ENCODE measurements at regions not wholly inside any gene's neighbourhood (a gene's known extent, or its start where the extent isn't known, plus 50 kb on each side); places are given as distances from the start of the nearest gene placed in this dataset.

GRCh38 chr2:65881592-65881991, 449.2 kb upstream of the SPRED2 start:
- no peak for DNase-seq

- no peak for DNase-seq
These were observed 448.0 kb upstream of the SPRED2 start for GRCh38 chr2:65880436-65880835.

DNA sequence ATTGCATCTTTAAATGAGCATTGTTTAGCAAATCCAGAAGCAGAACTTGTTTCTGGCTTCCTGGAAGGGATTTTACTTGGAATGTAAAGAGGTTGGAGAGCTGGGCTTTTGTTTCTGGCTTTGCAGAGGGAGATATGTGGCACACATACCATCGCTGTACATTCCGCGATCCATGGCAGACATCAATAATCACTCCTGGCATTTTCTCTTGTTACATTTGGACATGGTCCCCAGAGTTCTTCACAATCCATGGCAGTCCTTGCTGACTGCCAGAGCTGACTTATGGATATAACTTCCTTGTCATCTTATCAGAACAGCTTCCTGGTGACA, 445.6 kb upstream of the SPRED2 start:
- no peak for DNase-seq

GRCh38 chr2:65877331-65878010, 445.1 kb upstream of the SPRED2 start:
- no peak for DNase-seq

- DNase-seq = no peak
These were observed 443.7 kb upstream of the SPRED2 start for GRCh38 chr2:65876114-65876513.

DNA sequence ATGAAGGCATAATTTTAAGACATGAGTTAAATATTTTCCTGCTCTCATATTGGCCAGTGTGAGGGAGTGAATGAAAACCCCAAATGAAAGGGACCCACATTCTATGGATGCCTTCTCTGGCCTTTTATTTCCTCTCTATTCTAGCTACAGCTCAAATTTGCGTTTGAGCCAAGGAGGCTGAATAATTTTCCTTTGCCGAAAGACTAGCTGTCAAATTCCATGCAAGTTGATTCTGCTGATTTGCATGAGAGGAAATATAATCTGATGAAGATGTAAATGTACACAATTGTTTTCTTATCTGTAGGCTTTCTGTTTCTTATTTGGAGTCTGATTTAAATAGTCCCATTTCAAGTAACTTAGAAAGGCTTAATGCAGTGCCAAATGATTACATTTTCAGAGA, 438.4 kb upstream of the SPRED2 start:
- DNase-seq = no peak

- no peak for DNase-seq
These were observed 436.9 kb upstream of the SPRED2 start for GRCh38 chr2:65869296-65869695.

DNA sequence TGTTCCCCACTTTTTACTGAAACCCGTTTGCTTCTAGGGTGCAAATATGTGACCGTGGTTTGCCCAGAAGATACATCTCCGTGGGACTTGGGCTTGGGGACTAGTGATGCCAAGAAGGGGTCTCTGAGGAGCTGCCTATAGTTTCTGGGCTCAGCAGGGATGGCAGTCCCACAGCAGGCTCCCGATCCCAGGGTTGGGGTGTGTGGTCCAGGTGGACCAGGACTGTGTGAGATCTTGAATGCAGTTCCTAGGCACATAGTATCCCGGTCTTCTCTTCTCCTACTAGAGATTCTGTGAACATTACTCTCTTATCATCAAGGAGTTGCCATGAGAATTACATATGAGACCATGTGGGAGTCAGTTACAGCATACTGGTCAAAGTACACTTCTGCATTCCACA, 435.8 kb upstream of the SPRED2 start:
- no peak for DNase-seq

- no peak for DNase-seq
These were observed 435.0 kb upstream of the SPRED2 start for GRCh38 chr2:65867446-65867845.

- DNase-seq = no peak
These were observed 433.7 kb upstream of the SPRED2 start for GRCh38 chr2:65866148-65866547.

- no peak for DNase-seq
These were observed 432.2 kb upstream of the SPRED2 start for GRCh38 chr2:65864619-65865018.

- DNase-seq = no peak
These were observed 431.3 kb upstream of the SPRED2 start for GRCh38 chr2:65863713-65864112.

GRCh38 chr2:65856928-65857327, 424.5 kb upstream of the SPRED2 start:
- no peak for DNase-seq

DNA sequence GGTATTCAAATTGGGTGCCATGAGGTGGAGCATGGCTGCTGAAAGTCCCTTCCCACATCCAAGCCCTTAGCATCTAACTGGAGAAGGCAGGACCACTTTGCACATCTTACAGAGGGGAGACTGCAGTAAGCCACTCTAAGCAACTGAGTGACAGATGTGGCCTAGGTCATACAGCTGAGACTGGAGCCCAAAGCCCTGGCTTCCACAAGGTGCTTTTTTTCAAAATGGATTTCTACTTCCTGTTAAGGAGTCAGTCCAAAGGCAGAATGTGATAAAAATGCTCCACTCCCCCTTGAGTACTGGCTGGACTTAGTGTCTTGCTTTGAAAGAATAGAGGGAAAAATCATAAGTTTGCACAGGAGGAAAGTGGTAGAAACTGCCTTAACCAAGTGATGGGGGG, 424.0 kb upstream of the SPRED2 start:
- no peak for DNase-seq

DNA sequence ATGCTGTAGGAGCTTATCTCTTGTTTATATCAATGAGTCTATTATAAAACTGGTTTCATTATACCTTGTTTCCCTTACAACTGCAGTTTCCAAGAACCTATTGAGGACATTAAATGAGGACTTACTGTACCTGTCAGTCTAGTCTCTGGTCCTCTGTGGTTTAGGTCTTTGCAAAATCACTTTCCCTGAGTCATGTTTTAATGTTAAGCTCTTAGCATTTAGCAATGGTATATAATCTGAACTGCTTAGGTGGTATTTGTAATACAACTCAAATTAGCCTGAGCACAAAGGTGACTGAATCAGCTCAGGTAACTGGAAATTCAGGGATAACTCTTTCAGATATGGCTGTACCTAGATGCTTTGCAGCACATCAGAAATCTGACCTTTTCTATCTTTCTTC, 418.3 kb upstream of the SPRED2 start:
- DNase-seq = no peak

GRCh38 chr2:65846989-65847678, 414.7 kb upstream of the SPRED2 start:
- DNase-seq = no peak

DNA sequence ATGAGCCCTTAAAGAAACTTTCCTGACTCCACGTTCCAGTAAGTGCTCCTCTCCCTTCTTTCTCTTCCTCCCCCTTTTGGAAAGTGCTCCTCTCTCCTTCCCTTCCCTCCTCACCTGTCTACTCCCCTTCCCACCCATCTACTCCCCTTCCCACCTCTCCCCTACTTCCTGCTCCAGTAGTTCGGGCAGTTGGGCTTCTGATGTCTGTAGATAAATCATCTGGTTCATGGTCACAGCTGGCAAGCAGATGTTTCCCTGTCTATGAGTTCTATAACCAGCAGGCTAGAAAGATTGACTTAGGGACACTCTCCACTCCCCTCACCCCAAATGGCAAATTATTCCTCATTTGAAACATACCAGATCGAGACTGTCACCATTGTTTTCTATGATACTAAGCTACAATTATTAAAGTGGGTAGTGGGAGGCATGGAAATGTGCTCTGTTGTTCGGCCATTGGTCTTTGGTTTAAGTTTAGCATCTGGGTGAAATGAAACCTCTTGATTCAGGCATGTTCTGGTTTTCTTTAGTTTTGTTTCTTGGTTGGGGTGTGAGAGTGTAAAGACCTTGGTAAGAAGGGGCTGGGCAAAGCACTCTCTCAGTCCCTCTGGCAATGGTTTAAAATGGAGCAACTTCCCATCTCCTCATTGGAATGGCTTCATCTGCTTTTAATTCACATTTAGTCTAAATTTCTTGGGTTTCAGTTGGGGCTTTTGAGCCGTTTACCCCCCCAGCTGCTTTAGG, 413.2 kb upstream of the SPRED2 start:
- no peak for DNase-seq

- DNase-seq = no peak
These were observed 409.7 kb upstream of the SPRED2 start for GRCh38 chr2:65842104-65842503.

DNA sequence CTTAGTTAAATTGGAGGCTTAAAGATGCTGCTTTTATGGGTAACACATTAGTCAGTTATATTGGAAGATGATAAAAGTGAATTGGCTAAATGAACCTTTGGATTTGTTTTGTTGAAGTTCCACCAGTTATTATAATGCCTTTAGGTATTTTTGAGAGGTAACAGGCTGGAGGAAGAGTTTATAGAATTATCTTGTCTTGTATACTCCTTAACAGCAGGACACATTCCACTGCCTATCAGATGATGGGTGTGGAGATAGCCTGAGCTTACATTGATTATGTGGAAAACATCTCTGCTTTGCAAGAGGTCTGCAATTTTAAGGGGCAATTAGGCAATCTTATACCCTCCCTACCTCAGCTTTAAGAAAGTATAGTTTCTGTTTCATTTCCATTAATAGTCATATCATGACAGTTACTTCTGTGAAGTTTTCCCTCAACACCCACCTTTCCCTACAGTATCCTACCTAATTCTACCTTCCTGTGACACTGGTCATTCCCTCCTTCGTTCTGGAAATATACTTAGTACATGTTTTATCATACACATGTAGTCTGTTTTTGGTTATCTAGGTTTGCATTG, 403.7 kb upstream of the SPRED2 start:
- no peak for DNase-seq

- DNase-seq = no peak
These were observed 402.5 kb upstream of the SPRED2 start for GRCh38 chr2:65834771-65835475.

DNA sequence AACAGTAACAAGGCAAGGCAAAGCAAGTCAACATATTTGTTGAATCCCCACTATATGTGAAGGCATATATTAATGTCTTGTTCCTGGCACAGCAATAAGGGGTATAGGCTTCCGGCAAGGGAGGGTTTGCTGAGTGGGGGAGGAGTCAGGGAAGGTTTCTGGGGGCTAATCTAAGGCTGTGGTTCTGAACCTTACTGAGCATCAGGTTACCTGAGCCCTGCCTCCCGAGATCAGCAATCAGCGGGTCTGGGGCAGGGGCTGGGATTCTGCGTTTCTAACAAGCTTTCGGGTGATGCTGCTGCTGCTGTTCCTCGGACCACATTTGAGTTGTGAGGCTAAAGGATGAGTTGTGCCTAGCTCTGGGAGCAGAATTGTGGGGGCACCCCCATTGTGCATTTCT, 401.7 kb upstream of the SPRED2 start:
- DNase-seq = no peak

- no peak for DNase-seq
These were observed 399.1 kb upstream of the SPRED2 start for GRCh38 chr2:65831509-65831908.

DNA sequence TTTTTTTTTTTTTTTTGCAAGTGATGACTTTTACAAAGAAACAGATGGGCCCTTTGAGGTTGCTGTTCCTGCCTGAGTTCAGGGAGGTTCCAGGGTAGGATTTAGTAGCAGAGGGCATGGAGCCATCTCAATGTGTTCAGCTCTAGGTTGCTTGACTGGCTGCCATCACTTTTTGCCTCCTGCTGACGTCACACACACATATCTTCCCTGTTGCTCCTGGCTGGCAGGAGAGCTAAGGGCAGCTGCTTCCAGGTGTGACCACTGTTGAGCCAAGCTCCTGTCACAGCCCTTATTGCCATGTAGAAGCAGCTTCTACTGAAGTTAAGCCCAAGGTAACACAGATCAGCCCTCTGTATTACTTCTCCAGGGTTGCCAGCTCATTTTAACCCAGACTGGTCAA, 394.2 kb upstream of the SPRED2 start:
- DNase-seq = no peak
